HL-60 (cell line): ENCODE measurements at regions not wholly inside any gene's neighbourhood (a gene's known extent, or its start where the extent isn't known, plus 50 kb on each side); places are given as distances from the start of the nearest gene placed in this dataset.

Source experiments
- POLR2AphosphoS5 ChIP-seq: IDR thresholded peaks from 2 replicates; pipeline ENCODE4 v1.6.1; 2012; ENCODE audit warnings: low read depth
- TF ChIP-seq, protein P1 (sequence below): IDR thresholded peaks from one replicate; pipeline ENCODE4 v1.5.1; 2011; ENCODE audit warnings: low read length, control low read depth, inconsistent platforms; ENCODE audit not compliant: insufficient read depth

DNA sequence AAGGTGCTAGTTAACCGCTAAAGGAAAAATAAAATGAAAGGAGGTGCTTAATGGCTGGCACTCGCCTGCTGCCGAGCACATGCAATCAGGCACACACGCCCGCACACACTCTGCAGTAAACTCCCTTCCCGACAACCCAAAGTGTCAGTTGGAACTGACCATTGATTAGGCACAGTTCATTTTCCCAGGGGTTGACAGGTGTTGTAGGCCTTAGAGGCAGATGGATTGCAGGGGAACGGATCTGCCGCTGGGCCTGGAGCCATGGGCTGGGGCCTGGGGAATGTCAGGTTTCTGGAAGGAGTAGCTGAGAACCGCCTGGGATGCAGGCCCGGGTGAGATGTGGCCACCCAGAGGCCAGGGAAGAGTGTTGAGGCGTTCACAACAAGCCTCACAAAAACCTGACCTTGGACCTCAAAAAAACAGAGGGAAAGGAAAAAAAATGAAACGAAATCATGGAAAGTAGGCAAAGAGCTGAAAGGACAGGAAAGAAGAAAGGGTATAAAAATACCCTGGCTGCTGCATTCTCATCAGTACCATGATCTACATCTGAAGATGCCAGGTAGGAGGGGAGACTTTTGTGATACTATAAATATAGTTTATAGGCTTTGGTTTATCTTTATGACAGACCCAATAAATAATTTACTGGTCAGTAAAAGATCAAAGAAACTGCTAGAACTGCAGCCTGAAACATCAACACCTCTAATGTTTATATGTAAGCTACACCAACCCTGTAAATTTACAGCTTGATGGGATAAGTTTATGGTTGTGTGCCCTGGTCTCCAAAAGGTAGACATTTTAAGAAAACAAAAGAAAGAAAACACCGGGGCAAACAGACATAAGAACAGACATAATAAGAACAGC is 313.4 kb downstream of the BUD13 start:
- TF ChIP-seq, protein P1, sequence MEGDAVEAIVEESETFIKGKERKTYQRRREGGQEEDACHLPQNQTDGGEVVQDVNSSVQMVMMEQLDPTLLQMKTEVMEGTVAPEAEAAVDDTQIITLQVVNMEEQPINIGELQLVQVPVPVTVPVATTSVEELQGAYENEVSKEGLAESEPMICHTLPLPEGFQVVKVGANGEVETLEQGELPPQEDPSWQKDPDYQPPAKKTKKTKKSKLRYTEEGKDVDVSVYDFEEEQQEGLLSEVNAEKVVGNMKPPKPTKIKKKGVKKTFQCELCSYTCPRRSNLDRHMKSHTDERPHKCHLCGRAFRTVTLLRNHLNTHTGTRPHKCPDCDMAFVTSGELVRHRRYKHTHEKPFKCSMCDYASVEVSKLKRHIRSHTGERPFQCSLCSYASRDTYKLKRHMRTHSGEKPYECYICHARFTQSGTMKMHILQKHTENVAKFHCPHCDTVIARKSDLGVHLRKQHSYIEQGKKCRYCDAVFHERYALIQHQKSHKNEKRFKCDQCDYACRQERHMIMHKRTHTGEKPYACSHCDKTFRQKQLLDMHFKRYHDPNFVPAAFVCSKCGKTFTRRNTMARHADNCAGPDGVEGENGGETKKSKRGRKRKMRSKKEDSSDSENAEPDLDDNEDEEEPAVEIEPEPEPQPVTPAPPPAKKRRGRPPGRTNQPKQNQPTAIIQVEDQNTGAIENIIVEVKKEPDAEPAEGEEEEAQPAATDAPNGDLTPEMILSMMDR, result no peak
- TF ChIP-seq POLR2AphosphoS5, result no peak
